ENCODE measurements at regions not wholly inside any gene's neighbourhood (a gene's known extent, or its start where the extent isn't known, plus 50 kb on each side); places are given as distances from the start of the nearest gene placed in this dataset.
"Not testable (repeated sequence)": the region's sequence is repeated elsewhere in the genome, so short reads cannot be mapped to it uniquely, and the experiment has no call there.

DNA sequence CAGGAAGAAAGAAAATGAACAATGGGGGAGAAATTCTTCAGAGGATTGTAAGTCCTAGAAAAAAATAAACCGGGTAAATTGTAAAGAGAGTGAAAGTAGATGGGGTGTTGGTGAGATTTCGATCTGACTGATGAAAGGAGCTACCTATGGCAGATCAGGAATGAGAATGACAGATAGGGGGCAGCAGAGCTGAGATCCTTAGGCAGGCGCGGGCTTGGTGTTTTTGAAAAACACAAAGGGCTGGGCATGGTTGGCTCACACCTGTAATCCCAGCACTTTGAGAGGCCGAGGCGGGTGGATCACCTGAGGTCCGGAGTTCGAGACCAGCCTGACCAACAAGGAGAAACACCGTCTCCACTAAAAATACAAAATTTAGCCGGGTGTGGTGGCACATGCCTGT lies 1468.6 kb upstream of the SLC10A2 start:
- DNase-seq (ENCODE audit: low read depth in 1 of 2, low spot score in 1 of 2): no peak

DNA sequence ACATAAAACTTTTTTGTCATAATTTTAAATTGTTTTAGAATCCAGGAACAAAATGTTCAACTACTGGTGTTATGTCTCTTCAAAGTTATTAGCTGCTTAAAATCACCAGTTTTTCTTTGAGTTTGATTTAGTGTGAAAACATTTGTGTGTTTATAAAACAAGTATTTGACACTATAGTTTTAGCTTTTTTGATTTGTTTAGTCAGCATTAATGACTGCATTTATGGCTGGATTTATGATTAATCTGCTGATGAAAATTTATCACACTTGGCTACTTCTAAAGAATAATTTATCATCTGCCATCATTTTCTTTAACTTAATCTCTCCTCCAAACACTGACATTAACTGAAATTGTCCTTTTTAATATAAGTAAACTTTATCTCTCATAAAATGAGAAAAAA lies 1465.9 kb upstream of the SLC10A2 start:
- no peak for DNase-seq (ENCODE audit: low read depth in 1 of 2, low spot score in 1 of 2)

DNA sequence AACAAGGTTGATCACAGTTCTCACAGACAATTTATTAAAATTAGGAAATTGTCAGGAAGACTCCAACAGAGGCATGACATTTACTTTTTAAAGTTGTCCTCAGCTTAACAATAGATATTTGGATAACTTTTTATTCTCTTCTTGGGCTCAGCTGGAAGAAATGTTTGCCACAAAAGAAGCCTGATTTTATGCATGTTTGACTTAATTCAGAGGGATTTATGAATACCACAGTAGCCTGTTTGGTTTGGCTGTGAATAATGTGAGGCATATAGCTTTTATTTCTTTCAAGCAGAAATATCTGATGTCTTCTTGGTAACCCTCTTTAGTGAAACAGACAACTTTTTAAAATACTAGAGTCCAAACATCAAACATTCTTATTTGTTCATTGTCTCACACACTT lies 1464.5 kb upstream of the SLC10A2 start:
- no peak for DNase-seq (ENCODE audit: low read depth in 1 of 2, low spot score in 1 of 2)

DNA sequence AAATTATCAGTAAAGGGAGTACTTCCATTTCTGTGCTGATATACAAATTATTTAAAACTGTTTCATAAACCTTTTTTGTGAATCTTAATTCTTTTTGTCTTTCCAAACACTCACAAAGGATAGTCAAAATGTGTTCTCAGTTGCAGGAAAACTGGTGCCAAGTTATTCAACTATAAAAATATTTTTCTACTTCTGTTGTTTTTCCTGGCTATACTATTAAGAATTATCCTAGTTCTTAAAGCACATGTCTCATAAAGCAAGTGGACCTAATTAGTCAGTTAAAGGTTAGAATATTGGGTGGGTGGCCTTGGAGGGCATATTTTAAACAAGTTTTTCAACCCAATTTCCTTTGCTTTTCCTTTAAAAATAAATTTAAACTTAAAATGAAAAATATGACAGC lies 1460.3 kb upstream of the SLC10A2 start:
- no peak for DNase-seq (ENCODE audit: low read depth in 1 of 2, low spot score in 1 of 2)

DNA sequence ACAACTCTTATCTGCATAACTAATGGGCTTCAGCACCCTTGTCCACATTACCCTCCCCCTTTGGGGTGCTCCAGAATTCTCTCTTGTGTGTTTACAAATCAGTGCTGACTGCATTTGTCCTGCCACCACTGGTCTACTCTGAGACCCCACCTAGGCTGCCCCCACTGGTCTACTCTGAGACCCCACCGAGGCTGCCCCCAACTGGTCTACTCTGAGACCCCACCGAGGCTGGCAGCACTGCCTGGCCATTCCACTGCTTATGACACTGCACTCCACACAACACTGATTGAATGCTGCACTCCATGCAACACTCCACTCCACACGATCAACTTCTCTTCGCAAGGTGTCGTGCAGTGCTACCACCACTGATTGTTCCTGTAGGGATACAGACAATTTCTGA lies 1459.2 kb upstream of the SLC10A2 start:
- DNase-seq (ENCODE audit: low read depth in 1 of 2, low spot score in 1 of 2): no peak

DNA sequence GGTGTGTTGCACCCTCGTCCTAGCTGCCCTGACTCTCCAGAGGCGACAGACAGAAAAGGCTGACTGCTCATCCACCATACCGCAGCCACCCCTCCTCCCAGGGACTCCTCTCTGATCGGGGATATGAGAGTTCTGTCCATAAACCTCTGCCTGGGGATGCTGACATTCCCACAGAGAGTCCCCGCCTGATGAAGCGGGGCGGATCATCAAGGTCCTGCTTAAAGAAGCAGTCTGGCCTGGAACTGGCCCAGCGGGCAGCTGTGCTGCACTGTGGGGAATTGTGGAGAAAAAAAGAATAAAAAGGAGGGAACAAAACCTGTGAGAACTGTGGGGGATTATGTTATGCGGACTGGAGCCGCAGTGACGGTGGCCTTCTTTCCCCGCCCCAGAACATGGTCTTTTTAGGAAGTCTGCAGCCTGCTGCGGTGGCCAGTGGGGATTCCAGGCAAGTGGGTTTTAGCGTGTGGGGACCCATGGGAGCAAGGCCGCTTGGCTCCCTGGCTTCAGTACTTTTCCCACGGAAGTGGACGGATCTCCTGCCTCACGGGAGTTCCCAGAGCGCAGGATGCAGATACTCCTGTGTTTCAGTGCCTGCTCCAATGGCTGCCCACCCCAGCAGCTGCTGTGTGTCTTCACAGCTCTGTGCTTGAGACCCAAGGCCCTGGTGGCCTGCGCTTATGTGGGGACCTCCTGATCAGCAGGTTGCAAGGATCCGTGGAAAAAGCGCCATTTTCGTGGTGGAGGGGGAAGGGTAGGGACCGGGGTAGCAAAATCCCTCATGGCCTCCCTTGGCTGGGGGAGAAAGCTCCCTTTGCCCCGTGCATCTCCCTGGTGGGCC lies 1456.2 kb upstream of the SLC10A2 start:
- DNase-seq (ENCODE audit: low read depth in 1 of 2, low spot score in 1 of 2): no peak

DNA sequence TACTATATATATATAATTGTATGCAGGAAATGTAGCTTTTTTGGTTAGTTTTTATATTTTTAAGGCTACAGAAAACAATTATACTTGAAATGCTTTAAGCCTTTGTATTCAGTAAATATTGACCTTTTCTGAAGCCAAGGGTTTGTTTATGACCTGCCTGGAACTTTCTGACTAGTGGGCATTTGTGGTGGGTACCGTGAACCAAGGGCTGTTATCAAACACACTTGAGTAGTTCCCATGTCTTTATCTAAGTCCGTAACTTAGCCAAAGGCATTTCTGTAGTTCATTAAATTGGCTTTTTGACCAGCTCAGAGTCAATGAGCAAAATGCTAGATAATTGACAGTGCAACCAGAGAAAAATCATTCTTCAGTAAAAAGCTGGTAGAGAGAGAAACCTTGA lies 1444.2 kb upstream of the SLC10A2 start:
- DNase-seq (ENCODE audit: low read depth in 1 of 2, low spot score in 1 of 2): no peak

DNA sequence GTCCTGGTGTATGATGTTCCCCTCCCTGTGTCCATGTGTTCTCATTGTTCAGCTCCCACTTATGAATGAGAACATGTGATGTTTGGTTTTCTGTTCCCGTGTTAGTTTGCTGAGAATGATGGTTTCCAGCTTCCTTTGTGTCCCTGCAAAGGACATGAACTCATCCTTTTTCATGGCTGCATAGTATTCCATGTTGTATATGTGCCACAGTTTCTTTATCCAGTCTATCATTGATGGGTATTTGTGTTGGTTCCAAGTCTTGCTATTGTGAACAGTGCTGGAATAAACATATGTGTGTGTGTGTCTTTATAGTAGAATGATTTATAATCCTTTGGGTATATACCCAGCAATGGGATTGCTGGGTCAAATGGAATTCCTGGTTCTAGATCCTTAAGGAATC lies 1427.3 kb upstream of the SLC10A2 start:
- DNase-seq (ENCODE audit: low read depth in 1 of 2, low spot score in 1 of 2): not testable (repeated sequence)

DNA sequence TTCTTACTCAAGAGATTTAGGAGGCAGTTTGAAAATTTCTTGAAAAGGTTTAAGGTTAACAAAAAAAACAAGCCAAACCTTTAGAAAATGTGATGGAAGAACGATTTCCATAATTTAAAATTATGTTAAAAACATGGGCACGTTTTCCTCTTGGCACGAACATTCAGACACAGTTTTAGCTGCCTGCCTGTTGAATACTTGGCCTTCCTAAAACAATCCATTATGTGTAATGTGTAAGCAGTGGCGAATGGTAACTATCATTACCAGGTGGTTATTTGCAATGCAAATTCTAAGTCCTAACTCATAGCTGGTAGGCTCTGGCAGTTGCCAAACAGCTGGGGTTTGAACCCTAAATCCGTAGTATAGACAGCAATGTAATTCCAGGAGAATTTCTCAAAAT lies 1425.7 kb upstream of the SLC10A2 start:
- no peak for DNase-seq (ENCODE audit: low read depth in 1 of 2, low spot score in 1 of 2)

DNA sequence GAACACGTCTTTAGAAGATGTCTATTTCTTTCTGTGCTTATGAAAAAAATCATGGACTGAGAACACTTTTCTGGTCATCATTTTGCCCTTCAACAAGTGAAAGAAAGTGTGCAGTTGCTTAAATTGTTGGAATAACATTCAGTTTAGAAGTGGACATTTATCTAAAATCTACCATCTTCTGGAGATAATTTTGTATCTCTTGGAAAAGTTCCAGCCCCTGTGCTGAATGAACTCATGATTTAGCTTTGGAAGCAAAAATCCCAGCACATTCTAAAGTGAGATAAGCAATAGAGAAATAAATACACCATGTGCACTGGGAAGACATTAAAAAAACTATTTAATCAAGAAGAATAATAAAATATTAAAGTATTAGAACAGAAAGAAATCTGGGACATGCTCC lies 1420.8 kb upstream of the SLC10A2 start:
- no peak for DNase-seq (ENCODE audit: low read depth in 1 of 2, low spot score in 1 of 2)

DNA sequence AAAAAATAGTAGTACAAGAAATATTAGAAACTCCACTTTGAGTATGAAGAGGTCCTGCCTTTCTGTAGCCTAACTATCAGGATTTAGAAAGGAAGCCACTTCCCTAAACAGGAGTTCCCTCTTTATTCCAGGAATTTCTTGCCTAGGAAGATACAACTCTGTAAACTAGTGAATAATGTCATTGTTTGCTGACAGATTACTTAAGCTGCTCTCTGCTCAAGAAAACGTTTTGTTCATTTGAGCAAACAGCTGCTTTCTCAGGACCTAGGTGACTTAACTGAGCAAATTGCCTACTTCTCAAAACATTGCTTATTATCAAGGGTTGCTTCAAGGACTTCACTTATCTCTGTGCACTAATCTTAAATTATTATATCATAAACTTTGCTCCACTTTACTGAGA lies 1419.4 kb upstream of the SLC10A2 start:
- DNase-seq (ENCODE audit: low read depth in 1 of 2, low spot score in 1 of 2): no peak

DNA sequence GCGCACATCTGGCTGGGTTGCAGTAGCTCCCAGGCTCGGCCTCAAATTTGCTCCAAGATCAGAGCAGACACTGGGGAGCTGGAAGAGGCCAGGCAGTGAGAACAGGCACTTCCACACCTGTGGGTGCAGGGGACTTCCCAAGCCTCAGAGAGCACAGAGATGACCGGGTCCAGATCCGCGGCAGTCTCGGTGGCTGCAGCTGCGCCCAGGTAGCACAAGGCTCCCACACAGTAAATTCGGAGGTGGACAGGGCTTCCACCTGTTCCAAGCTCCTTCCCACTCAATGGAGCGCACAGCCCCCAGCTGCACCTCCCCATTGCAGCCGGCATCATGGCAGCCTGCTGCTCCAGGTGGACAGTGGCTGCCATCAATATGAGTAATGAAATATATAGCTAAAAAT lies 1417.4 kb upstream of the SLC10A2 start:
- DNase-seq (ENCODE audit: low read depth in 1 of 2, low spot score in 1 of 2): no peak

DNA sequence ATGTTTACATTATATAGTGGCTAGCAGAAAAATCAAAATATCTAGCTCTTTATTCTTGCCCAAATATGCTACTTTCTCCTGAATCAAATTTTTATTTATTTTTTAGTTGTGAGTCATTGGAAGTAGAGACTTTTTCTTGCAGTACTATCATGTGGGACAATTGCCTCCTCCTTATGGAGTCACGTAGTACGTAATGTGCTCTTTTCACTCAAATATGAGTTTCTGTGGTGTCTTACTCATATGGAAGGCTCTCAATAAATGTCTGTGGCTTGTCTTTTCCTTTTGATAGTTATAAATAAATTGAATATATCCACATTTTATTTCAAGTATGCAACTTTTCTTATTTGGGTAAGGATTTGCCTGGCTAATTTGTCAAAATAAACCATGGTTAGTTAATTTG lies 1411.0 kb upstream of the SLC10A2 start:
- no peak for DNase-seq (ENCODE audit: low read depth in 1 of 2, low spot score in 1 of 2)

DNA sequence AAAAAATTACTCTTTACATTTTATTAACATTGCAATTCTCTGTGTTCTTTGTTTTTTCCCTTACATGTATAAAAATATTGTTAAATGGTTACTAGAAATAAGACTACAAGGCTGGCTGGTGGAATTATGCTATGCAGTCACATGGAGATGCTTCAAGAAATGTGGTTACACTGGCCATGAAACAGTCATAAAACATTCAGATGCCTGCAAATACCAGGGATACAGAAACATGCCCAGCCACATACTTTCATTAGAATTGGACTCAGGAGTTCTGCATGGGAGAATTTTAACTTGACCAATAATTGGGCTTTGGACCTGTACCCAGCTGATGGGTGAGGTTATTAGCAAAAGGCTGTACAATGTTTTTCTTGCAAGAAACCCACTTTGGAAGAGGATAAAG lies 1407.7 kb upstream of the SLC10A2 start:
- no peak for DNase-seq (ENCODE audit: low read depth in 1 of 2, low spot score in 1 of 2)

DNA sequence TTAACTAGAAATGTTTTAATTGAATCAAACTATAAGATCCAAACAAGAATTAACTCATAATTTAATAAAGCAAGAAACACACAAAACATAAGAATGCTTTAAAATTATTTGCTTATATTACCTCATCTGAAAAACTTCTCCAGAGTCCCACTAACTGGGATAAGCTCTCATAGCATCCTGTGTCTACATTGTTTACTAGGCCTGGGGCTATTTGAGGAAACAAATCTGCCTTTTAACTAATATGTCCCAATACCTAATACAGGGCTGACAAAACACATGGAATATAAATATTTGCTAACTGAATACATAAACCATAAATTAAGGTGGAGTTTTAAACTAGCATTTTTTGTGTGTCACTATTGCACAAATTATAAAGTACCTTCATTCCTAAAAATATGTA lies 1399.8 kb upstream of the SLC10A2 start:
- no peak for DNase-seq (ENCODE audit: low read depth in 1 of 2, low spot score in 1 of 2)

DNA sequence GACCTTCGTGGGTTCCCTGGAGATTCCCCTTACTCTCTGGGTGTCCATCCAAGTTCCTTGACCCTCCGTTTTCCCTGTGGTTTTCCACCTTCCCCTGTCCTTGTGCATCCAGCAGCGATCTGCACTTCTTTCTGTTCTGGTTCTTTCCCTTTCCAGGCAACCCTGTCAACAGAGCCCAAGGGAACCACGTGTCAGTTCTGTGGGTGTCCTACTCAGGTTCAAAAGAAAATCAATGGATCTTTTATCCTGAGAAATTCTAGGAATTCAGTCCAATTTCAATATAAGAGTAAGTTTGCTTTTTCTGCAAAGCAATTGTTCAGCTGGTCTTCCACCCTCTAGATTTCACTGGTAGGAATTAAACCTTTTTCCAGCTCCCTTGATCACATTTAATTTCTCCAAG lies 1394.8 kb upstream of the SLC10A2 start:
- no peak for DNase-seq (ENCODE audit: low read depth in 1 of 2, low spot score in 1 of 2)

DNA sequence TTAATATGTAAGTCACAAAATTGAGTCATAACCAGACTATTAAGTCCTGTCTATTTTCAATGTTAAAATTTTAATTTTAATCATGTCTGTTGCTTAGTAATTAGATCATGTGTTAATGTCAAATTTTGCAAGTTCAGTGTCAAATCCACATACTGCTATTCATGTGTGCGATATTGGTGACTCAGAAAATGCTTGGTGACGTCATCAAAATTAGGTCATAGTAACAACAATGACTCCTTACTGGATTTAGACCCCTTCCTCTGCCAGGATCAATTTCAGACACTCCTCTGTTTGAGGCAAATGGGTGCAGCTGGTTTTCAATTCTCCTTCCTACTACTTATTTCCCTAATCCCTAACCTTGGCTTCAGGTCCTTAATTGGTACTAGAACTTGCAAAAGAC lies 1394.3 kb upstream of the SLC10A2 start:
- no peak for DNase-seq (ENCODE audit: low read depth in 1 of 2, low spot score in 1 of 2)

DNA sequence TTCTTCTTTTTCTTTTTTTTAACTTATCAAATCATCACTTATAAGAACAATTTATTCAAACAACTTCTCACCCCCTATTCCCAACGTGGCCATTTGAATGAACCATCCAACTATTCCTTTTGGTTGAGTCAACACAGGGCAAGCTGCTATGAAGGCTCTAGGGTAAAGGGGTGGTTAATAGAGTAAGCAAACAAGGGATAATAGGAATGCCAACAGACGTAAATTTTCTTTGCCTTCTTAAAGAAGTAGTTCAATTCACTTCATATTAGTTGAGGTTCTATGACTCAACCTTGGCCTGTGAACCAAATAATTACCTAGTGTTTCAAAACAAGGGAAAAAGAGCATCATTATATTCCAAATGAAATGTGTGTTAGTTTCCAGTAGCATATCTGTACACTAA lies 1383.8 kb upstream of the SLC10A2 start:
- no peak for DNase-seq (ENCODE audit: low read depth in 1 of 2, low spot score in 1 of 2)

DNA sequence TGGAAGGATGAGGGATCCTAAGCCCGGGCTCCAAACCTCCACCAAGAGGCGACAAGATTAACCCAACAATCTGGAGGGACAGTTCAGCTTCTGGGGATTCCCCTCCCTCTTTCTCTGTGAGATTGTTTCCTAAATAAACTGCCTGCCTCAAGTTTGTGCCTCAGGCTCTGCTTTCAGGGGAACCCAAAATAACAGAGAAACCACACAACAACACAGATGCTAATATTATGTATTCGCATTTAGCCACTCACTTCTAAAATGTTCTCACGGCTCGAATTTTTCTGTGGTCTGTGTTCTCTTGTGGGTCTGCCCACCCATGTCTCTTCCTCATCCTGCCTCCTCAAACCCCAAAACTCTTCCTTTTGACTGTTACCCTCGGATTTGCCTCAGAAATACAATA lies 1381.1 kb upstream of the SLC10A2 start:
- DNase-seq (ENCODE audit: low read depth in 1 of 2, low spot score in 1 of 2): no peak

DNA sequence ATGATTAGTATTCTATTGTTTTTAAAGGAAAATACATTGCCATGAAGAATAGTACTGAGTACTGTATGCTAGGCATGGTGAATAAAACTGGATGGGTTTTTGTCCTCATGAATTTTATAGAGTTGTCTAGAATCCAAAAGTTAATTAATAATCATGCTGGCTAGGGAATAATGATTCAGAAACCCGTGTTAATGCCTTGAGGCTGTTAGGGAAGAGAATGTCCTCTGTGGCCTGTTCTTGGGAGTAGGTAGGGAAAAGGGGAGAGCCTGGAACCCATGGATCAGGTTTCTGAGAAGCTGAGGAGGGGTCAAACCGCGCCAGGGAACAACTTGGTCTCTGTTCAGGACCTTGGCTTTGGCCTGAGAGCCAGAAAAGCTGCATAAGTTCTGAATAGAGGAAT lies 1376.3 kb upstream of the SLC10A2 start:
- DNase-seq (ENCODE audit: low read depth in 1 of 2, low spot score in 1 of 2): no peak

DNA sequence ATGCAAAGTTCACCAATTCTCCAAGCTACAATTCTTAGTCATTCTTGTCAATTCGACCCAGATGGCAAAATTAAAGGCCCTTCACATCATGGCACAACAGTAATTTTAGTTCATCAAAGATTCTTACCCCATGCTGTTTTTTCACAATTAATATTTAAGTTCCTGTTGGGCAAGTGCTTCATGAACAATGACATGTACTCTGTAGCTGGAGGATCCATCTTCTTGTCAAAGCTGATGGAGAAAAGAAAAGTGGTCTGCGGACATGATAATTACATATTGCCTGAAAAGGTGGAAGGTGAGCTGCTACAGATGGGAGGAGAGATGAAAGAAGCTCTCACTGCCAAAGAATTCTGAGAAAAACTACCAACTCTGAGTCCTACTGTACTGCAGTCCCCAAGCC lies 1370.3 kb upstream of the SLC10A2 start:
- no peak for DNase-seq (ENCODE audit: low read depth in 1 of 2, low spot score in 1 of 2)

DNA sequence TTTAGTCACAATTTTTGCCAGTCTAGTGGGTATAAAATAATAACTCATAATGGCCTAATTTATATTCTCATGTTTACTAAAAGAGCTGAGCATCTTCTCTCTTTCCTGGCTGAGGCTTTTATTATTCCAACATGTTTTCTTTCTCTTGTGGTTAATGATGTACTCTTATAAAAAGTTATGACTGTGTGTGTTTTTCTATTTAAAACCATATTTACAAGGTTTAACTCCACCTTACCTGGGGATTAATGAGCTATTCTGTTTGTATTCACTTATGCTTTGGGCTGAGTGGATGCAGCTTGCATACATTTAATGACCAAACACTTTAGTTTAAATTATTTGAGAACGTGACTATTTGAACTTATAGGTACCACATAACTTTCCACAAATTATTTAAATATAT lies 1365.7 kb upstream of the SLC10A2 start:
- no peak for DNase-seq (ENCODE audit: low read depth in 1 of 2, low spot score in 1 of 2)

DNA sequence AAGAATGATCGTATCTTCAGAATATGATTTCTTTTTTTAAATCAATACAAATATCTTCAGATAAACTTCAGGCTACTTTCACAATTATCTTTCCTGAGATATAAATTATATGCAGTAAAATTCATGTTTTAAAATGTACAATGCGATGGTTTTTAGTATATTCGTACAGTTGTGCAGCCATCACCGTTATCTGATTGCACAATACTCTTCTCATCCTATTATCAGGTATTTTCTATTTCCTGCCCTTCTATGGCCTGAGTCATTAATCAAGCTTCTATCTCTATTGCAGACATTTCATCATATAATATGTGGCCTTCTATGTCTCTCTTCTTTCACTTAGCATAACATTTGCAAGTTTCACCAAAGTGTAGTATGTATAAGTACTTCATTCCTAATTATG lies 1360.2 kb upstream of the SLC10A2 start:
- DNase-seq (ENCODE audit: low read depth in 1 of 2, low spot score in 1 of 2): no peak

DNA sequence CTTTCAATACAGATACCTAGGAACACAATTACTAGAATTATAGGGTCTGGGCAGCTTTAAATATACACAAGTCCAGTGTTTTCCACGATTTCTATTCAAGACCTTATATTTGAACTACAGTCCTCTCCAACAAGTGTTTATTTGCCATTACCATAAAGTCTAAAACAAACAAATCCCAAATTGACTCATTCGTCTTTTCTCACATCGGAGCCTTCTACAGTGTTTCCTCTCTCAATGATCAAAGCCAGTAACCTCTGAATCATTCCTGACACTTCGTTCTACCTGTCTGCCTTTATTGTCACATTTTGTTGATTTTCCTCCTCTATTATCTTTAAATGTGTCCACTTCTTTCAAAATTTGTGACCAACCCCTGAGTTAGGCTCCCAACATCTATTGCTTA lies 1356.5 kb upstream of the SLC10A2 start:
- DNase-seq (ENCODE audit: low read depth in 1 of 2, low spot score in 1 of 2): no peak
